ENCODE measurements at regions not wholly inside any gene's neighbourhood (a gene's known extent, or its start where the extent isn't known, plus 50 kb on each side); places are given as distances from the start of the nearest gene placed in this dataset.

- no peaks in the 10 kb centered on the region for H3K36me3 ChIP-seq (ENCODE audit: low read depth)
- no peak for TF ChIP-seq CTCF (IDR thresholded peaks at IDR 0.05; ENCODE audit: poor library complexity, severe bottlenecking)
These were observed 281.0 kb downstream of the HINT1 start for GRCh38 chr5:130884023-130884422.

GRCh38 chr5:130875656-130876055, 289.4 kb downstream of the HINT1 start:
- no peaks in the 10 kb centered on the region for H3K9me3 ChIP-seq (ENCODE audit: severe bottlenecking)
- no peak overlapping the region for H3K4me3 ChIP-seq (ENCODE audit: severe bottlenecking)
- ATAC-seq (ENCODE audit: low read depth) = no peak
- H3K4me1 ChIP-seq (ENCODE audit: insufficient read depth, poor library complexity, severe bottlenecking) = no peaks in the 10 kb centered on the region
- TF ChIP-seq CTCF (IDR thresholded peaks at IDR 0.05; ENCODE audit: poor library complexity, severe bottlenecking) = no peak
- no peak overlapping the region for H3K27ac ChIP-seq (ENCODE audit: poor library complexity, severe bottlenecking)
- no peaks in the 10 kb centered on the region for H3K36me3 ChIP-seq (ENCODE audit: low read depth)
- DNase-seq (ENCODE audit: low spot score) = no peak
- H3K27me3 ChIP-seq (ENCODE audit: insufficient read depth, poor library complexity, severe bottlenecking) = no peaks in the 10 kb centered on the region

More at GRCh38 chr5:130884023-130884422, 281.0 kb downstream of the HINT1 start:
- DNase-seq (ENCODE audit: low spot score) = no peak
- no peaks in the 10 kb centered on the region for H3K4me1 ChIP-seq (ENCODE audit: insufficient read depth, poor library complexity, severe bottlenecking)
- no peak for ATAC-seq (ENCODE audit: low read depth)
- H3K27ac ChIP-seq (ENCODE audit: poor library complexity, severe bottlenecking) = no peak overlapping the region
- no peaks in the 10 kb centered on the region for H3K9me3 ChIP-seq (ENCODE audit: severe bottlenecking)
- H3K4me3 ChIP-seq (ENCODE audit: severe bottlenecking) = no peak overlapping the region
- H3K27me3 ChIP-seq (ENCODE audit: insufficient read depth, poor library complexity, severe bottlenecking) = peaks cover 22% of the 10 kb centered on the region

- Histone ChIP-seq H3K9me3 (ENCODE audit: severe bottlenecking) (no peaks in the 10 kb centered on the region), H3K4me3 (ENCODE audit: severe bottlenecking) (no peak overlapping the region), H3K36me3 (ENCODE audit: low read depth) (no peaks in the 10 kb centered on the region), H3K4me1 (ENCODE audit: insufficient read depth, poor library complexity, severe bottlenecking) (no peaks in the 10 kb centered on the region), H3K27ac (ENCODE audit: poor library complexity, severe bottlenecking) (no peak overlapping the region), H3K27me3 (ENCODE audit: insufficient read depth, poor library complexity, severe bottlenecking) (no peaks in the 10 kb centered on the region)
- ATAC-seq (ENCODE audit: low read depth) (no peak), DNase-seq (ENCODE audit: low spot score) (no peak)
- no peak for TF ChIP-seq CTCF (IDR thresholded peaks at IDR 0.05; ENCODE audit: poor library complexity, severe bottlenecking)
These were observed 290.1 kb downstream of the HINT1 start for GRCh38 chr5:130874861-130875417.

- H3K4me3 ChIP-seq (ENCODE audit: severe bottlenecking) = no peak overlapping the region
- no peaks in the 10 kb centered on the region for H3K4me1 ChIP-seq (ENCODE audit: insufficient read depth, poor library complexity, severe bottlenecking)
- H3K9me3 ChIP-seq (ENCODE audit: severe bottlenecking) = no peaks in the 10 kb centered on the region
- DNase-seq (ENCODE audit: low spot score) (no peak), ATAC-seq (ENCODE audit: low read depth) (0 out of 3 replicates have a peak, but pooled peaks have one; percentile 35)
- H3K36me3 ChIP-seq (ENCODE audit: low read depth) = no peaks in the 10 kb centered on the region
- no peak overlapping the region for H3K27ac ChIP-seq (ENCODE audit: poor library complexity, severe bottlenecking)
- TF ChIP-seq CTCF (IDR thresholded peaks at IDR 0.05; ENCODE audit: poor library complexity, severe bottlenecking) = peak; percentile 76
- no peaks in the 10 kb centered on the region for H3K27me3 ChIP-seq (ENCODE audit: insufficient read depth, poor library complexity, severe bottlenecking)
These were observed 293.5 kb downstream of the HINT1 start for GRCh38 chr5:130871346-130872086.

GRCh38 chr5:130870691-130871090, 294.4 kb downstream of the HINT1 start:
- no peak for DNase-seq (ENCODE audit: low spot score)
- ATAC-seq (ENCODE audit: low read depth) = no peak
- Histone ChIP-seq H3K27me3 (ENCODE audit: insufficient read depth, poor library complexity, severe bottlenecking) (no peaks in the 10 kb centered on the region), H3K27ac (ENCODE audit: poor library complexity, severe bottlenecking) (no peak overlapping the region), H3K36me3 (ENCODE audit: low read depth) (no peaks in the 10 kb centered on the region), H3K9me3 (ENCODE audit: severe bottlenecking) (no peaks in the 10 kb centered on the region), H3K4me1 (ENCODE audit: insufficient read depth, poor library complexity, severe bottlenecking) (no peaks in the 10 kb centered on the region), H3K4me3 (ENCODE audit: severe bottlenecking) (no peak overlapping the region)
- no peak for TF ChIP-seq CTCF (IDR thresholded peaks at IDR 0.05; ENCODE audit: poor library complexity, severe bottlenecking)
